Activated CD4-positive, alpha-beta T cell treated with anti-CD3 and anti-CD28 coated beads, Interleukin-2, Interleukin-6, amounts not matched to agents 100 ng/mL and 50 ng/mL, durations not matched to agents 16 hours and 8 hours (primary cell): ENCODE measurements at regions not wholly inside any gene's neighbourhood (a gene's known extent, or its start where the extent isn't known, plus 50 kb on each side); places are given as distances from the start of the nearest gene placed in this dataset.
"Not testable (repeated sequence)": the region's sequence is repeated elsewhere in the genome, so short reads cannot be mapped to it uniquely, and the experiment has no call there.

Experiments used
- DNase-seq: peaks from one replicate; pipeline ENCODE4 v3.0.0-alpha.2; 2020

- DNase-seq = no peak
These were observed 1499.7 kb upstream of the SLC10A2 start for GRCh38 chr13:104565888-104566287.

- DNase-seq = no peak
These were observed 1487.7 kb upstream of the SLC10A2 start for GRCh38 chr13:104553896-104554295.

- no peak for DNase-seq
These were observed 1487.0 kb upstream of the SLC10A2 start for GRCh38 chr13:104553186-104553585.

GRCh38 chr13:104534847-104535246, 1468.6 kb upstream of the SLC10A2 start:
- DNase-seq = peak; percentile 1

- DNase-seq = no peak
These were observed 1465.9 kb upstream of the SLC10A2 start for GRCh38 chr13:104532132-104532531.

- DNase-seq = no peak
These were observed 1464.5 kb upstream of the SLC10A2 start for GRCh38 chr13:104530741-104531140.

- no peak for DNase-seq
These were observed 1460.3 kb upstream of the SLC10A2 start for GRCh38 chr13:104526561-104526960.

- no peak for DNase-seq
These were observed 1459.2 kb upstream of the SLC10A2 start for GRCh38 chr13:104525467-104525866.

- DNase-seq = no peak
These were observed 1456.2 kb upstream of the SLC10A2 start for GRCh38 chr13:104522235-104523072.

GRCh38 chr13:104510422-104510821, 1444.2 kb upstream of the SLC10A2 start:
- DNase-seq = no peak

GRCh38 chr13:104493502-104493901, 1427.3 kb upstream of the SLC10A2 start:
- DNase-seq = not testable (repeated sequence)

- no peak for DNase-seq
These were observed 1425.7 kb upstream of the SLC10A2 start for GRCh38 chr13:104491916-104492315.

- no peak for DNase-seq
These were observed 1420.8 kb upstream of the SLC10A2 start for GRCh38 chr13:104487006-104487405.

- no peak for DNase-seq
These were observed 1419.4 kb upstream of the SLC10A2 start for GRCh38 chr13:104485571-104485970.

GRCh38 chr13:104483631-104484030, 1417.4 kb upstream of the SLC10A2 start:
- DNase-seq = no peak

GRCh38 chr13:104477261-104477660, 1411.0 kb upstream of the SLC10A2 start:
- DNase-seq = no peak

- DNase-seq = no peak
These were observed 1407.7 kb upstream of the SLC10A2 start for GRCh38 chr13:104473936-104474335.

GRCh38 chr13:104466016-104466415, 1399.8 kb upstream of the SLC10A2 start:
- no peak for DNase-seq

- no peak for DNase-seq
These were observed 1394.8 kb upstream of the SLC10A2 start for GRCh38 chr13:104461049-104461448.

GRCh38 chr13:104460554-104460953, 1394.3 kb upstream of the SLC10A2 start:
- DNase-seq = no peak

GRCh38 chr13:104450006-104450405, 1383.8 kb upstream of the SLC10A2 start:
- no peak for DNase-seq

- no peak for DNase-seq
These were observed 1381.1 kb upstream of the SLC10A2 start for GRCh38 chr13:104447348-104447747.

- DNase-seq = no peak
These were observed 1376.3 kb upstream of the SLC10A2 start for GRCh38 chr13:104442536-104442935.

- DNase-seq = no peak
These were observed 1370.3 kb upstream of the SLC10A2 start for GRCh38 chr13:104436555-104436954.

- DNase-seq = no peak
These were observed 1365.7 kb upstream of the SLC10A2 start for GRCh38 chr13:104431895-104432294.
